Aorta (tissue), 5 donors: ENCODE measurements at regions not wholly inside any gene's neighbourhood (a gene's known extent, or its start where the extent isn't known, plus 50 kb on each side); places are given as distances from the start of the nearest gene placed in this dataset.
"Not testable (repeated sequence)": the region's sequence is repeated elsewhere in the genome, so short reads cannot be mapped to it uniquely, and the experiment has no call there.

Source experiments
- ATAC-seq: fragments of 200-7000 bp; cut with Tn5 transposase; one replicate; pipeline ENCODE4 v1.9.1; 2022; ENCODE audit warnings: moderate library complexity; ENCODE audit not compliant: low FRiP score
- DNase-seq, 2 donors: peaks; one replicate each; pipeline ENCODE4 v3.0.0-alpha.2; 2020
- H3K27ac ChIP-seq, 2 donors: one replicate each; pipeline ENCODE4 v1.5.1; 2013; ENCODE audit warnings: low read length in 2 of 2, mild to moderate bottlenecking in 2 of 2, moderate library complexity in 2 of 2, control low read depth in 1 of 2, inconsistent platforms in 1 of 2, low read depth in 1 of 2
- H3K27me3 ChIP-seq, 2 donors: one replicate each; pipeline ENCODE4 v1.6.1; 2013; ENCODE audit warnings: control low read depth in 1 of 2, low read length in 1 of 2, mild to moderate bottlenecking in 1 of 2, moderate library complexity in 1 of 2; ENCODE audit not compliant: insufficient read depth in 2 of 2, control insufficient read depth in 1 of 2
- H3K36me3 ChIP-seq, 2 donors: one replicate each; pipeline ENCODE4 v1.6.1; 2013; ENCODE audit warnings: control low read depth in 1 of 2, low read length in 1 of 2, mild to moderate bottlenecking in 1 of 2; ENCODE audit not compliant: insufficient read depth in 2 of 2, control insufficient read depth in 1 of 2
- H3K4me1 ChIP-seq, 2 donors: one replicate each; pipeline ENCODE4 v1.6.1; 2013; ENCODE audit warnings: low read length in 2 of 2, control low read depth in 1 of 2, mild to moderate bottlenecking in 1 of 2, moderate library complexity in 1 of 2; ENCODE audit not compliant: insufficient read depth in 2 of 2, control insufficient read depth in 1 of 2
- H3K4me3 ChIP-seq, 2 donors: one replicate each; pipeline ENCODE4 v1.5.1; 2013; ENCODE audit warnings: low read length in 2 of 2, control low read depth in 1 of 2, mild to moderate bottlenecking in 1 of 2
- H3K9me3 ChIP-seq: one replicate; pipeline ENCODE4 v1.6.1; 2013; ENCODE audit warnings: mild to moderate bottlenecking, low read length; ENCODE audit not compliant: control insufficient read depth
- intact Hi-C, 2 donors: fragments of 100-400 bp; cut with DNase I; formaldehyde crosslinking; loops; one replicate each; pipeline versions ENCODE4 v1.14.2 to v1.15.0; 2022
- donor health status: healthy with polysubstance abuse.
- donor health status: Bipolar disorder and iron deficiency.
- donor health status: DM: no; HTN: no; CAD: no.
- donor health status: DM: no; HTN: no; CAD: no.
- donor health status: DM: yes; HTN: yes; CAD: no.

DNA sequence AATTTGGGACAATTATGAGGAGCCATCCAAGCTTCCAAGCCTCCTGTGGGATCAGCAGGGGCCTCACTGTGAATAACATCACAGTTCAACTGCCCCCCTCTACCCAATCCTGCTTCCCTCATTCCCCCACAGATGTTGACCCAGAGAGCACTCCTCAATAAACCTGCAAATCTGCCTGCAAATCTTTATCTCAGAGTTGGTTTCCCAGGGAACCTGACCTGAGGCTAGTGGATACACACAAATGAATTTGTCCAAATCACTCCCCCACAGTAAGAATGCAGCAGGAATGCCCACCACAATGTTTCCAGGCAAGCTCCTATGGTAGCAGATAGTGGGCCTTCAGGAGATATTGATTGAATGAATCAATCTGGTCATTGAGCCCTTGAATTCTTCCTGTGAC lies 56.4 kb upstream of the HIVEP3 start:
- DNase-seq (no peak), ATAC-seq (no peak)
- Histone ChIP-seq H3K27me3 (no peaks in the 10 kb centered on the region), H3K36me3 (no peaks in the 10 kb centered on the region), H3K27ac (no peak overlapping the region), H3K4me3 (no peak overlapping the region), H3K4me1 (no peaks in the 10 kb centered on the region), H3K9me3 (peaks cover 5% of the 10 kb centered on the region)
- intact Hi-C loops = no loop called here

DNA sequence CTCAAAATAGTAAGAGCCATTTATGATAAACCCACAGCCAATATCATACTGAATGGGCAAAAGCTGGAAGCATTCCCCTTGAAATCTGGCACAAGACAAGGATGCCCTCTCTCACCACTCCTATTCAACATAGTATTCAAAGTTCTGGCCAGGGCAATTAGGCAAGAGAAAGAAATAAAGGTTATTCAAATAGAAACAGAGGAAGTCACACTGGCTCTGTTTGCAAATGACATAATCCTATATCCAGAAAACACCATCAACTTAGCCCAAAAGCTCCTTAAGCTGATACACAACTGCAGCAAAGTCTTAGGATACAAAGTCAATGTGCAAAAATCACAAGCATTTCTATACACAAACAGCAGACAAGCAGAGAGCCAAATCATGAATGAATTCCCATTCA lies 49.8 kb upstream of the HIVEP3 start:
- H3K27me3 ChIP-seq, H3K9me3 ChIP-seq, H3K27ac ChIP-seq, ATAC-seq, H3K4me1 ChIP-seq, H3K4me3 ChIP-seq, DNase-seq, intact Hi-C loops, H3K36me3 ChIP-seq: not testable (repeated sequence)
